NCI-H128 (cell line): ENCODE measurements at regions not wholly inside any gene's neighbourhood (a gene's known extent, or its start where the extent isn't known, plus 50 kb on each side); places are given as distances from the start of the nearest gene placed in this dataset.

Source experiments
- DNase-seq: peaks from one replicate; lab custom pipeline; 2025; ENCODE audit not compliant: unreplicated experiment; lab: John Stamatoyannopoulos, UW

- DNase-seq, result no peak
Observed at GRCh38 chr22:48841881-48842582, 985.6 kb downstream of the BRD1 start.

- DNase-seq, result no peak
Observed at GRCh38 chr22:48840112-48840949, 987.3 kb downstream of the BRD1 start.

- no peak for DNase-seq
Observed at GRCh38 chr22:48838846-48839730, 988.6 kb downstream of the BRD1 start.

GRCh38 chr22:48838376-48838775, 989.3 kb downstream of the BRD1 start:
- no peak for DNase-seq

GRCh38 chr22:48837341-48837935, 990.2 kb downstream of the BRD1 start:
- no peak for DNase-seq

- no peak for DNase-seq
Observed at GRCh38 chr22:48836673-48837340, 990.9 kb downstream of the BRD1 start.

- DNase-seq, result no peak
Observed at GRCh38 chr22:48835857-48836672, 991.6 kb downstream of the BRD1 start.

- no peak for DNase-seq
Observed at GRCh38 chr22:48835364-48835763, 992.3 kb downstream of the BRD1 start.

GRCh38 chr22:48834404-48834803, 993.3 kb downstream of the BRD1 start:
- DNase-seq, result no peak

GRCh38 chr22:48832592-48832991, 995.1 kb downstream of the BRD1 start:
- DNase-seq, result no peak

GRCh38 chr22:48829908-48830307, 997.8 kb downstream of the BRD1 start:
- DNase-seq, result no peak

GRCh38 chr22:48828688-48829087, 999.0 kb downstream of the BRD1 start:
- DNase-seq, result no peak

GRCh38 chr22:48827904-48828555, 999.6 kb downstream of the BRD1 start:
- no peak for DNase-seq

- peak; percentile 71 for DNase-seq
Observed at GRCh38 chr22:48827268-48827846, 1000.3 kb downstream of the BRD1 start.

- DNase-seq, result no peak
Observed at GRCh38 chr22:48826546-48826945, 1001.1 kb downstream of the BRD1 start.

GRCh38 chr22:48825802-48826520, 1001.7 kb downstream of the BRD1 start:
- DNase-seq, result no peak

- peak; percentile 40 for DNase-seq
Observed at GRCh38 chr22:48824712-48825651, 1002.7 kb downstream of the BRD1 start.
